HuH-7.5 (cell line): ENCODE measurements at regions not wholly inside any gene's neighbourhood (a gene's known extent, or its start where the extent isn't known, plus 50 kb on each side); places are given as distances from the start of the nearest gene placed in this dataset.

Experiments used
- DNase-seq: peaks from one replicate; pipeline ENCODE4 v3.0.0; 2011; ENCODE audit warnings: low spot score

DNA sequence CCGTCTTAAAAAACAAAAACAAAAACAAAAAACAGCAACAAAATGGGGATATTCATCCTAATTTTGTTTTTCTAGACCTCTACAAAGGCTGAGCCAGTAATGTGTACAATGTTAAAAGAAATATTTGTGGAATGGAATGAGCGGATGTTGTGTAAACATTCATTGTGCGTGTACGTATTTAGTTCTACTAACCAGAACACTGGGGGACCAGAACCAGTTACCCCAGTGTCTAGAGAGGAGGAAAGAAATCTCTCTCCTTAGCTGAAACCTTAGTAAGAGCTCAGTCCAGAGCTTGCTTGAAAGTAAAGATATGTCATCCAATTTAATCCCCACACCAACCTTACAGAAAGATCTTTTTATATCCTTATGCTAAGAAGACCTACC is 106.7 kb upstream of the CPEB4 start:
- no peak for DNase-seq

DNA sequence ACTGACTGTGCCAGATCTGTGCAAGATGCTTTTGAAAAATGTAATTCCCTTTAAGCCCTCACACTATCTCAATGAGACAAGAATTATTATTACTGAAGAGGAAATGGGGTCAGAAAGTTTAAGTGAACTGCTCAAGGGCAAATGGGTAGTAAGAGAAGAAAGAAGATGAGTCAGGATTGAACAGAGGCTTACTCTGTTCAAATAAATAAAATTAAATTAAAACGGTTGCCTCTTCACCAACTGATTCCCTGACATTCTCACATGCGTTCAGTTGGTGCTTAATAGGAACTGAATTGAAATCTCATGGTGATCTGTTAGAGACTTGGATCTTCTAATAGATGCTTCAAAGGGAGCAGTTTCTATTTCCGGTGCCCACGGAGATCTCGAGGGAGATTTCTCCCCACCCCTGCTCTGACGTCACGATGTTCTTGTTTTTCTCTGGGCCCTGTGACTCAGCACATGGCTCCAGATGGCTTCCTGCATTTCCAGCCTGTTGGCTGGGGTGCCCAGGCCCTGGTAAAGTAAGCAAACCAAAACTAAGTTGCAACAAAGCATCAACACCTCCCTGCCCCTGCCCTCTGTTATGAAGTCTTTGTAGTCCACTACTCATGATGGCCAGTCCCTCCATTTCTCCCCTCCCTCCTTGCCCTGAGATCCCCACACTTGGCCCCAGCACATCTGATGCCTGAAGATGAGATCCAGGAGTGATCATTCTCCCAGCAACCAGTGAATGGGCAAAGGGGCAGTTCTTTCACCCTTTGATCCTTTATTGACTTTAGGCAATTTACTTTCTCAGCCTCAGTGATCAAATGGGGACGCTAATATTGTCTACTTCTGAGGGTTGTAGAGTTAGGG is 106.1 kb upstream of the CPEB4 start:
- no peak for DNase-seq

DNA sequence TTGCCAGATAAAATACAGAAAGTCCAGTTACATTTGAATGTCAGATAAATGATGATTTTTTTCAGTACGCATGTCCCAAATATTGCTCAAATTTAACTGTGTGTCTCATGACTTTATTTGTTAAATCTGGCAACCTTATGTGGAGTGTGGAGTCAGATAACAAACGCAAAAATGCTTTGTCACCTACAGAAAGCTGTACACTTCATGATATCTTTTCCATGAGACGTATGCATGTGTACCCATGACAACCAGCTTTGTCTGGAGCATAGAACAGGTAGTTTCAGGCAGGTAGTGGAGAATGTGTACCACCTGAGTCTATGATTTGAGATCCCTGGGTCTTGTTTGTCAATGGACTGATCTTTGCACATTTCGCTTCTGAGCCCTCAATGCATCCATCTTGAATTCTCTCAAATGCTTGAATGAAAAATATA is 105.5 kb upstream of the CPEB4 start:
- DNase-seq, result no peak

DNA sequence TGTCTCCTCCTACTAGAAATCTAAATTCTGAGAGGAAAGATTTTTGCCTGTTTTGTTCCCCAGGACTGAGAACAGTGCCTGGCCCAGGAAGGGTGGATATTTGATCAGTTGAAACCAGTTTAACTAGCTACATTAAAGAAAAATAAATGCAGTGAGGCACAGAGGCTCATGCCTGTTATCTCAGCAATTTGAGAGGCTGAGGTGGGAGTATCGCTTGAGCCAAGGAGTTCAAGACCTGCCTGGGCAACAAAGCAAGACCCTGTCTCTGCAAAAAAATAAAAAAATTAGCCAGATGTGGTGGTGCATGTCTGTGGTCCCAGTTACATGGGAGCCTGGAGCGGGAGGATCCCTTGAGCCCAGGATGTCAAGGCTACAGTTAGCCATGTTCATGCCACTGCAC is 104.8 kb upstream of the CPEB4 start:
- no peak for DNase-seq

DNA sequence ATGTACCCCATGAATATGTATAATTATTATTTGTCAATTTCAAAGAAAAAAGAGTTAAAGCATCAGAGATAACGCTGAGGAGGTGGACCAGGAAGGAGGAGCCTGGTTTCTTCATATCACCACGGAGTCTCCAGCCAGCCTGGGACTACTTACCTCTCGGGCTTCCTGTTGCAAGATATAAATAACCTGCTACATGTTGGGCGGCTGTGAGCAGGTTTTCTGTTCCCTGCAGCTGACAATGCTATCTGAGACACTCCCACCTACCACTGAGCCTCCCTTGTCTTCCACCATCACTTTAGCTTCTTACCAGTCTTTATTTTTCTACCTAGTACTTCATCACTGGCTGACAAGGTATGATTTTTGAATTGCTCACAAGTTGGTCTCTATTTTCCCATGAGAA is 102.7 kb upstream of the CPEB4 start:
- DNase-seq, result no peak

DNA sequence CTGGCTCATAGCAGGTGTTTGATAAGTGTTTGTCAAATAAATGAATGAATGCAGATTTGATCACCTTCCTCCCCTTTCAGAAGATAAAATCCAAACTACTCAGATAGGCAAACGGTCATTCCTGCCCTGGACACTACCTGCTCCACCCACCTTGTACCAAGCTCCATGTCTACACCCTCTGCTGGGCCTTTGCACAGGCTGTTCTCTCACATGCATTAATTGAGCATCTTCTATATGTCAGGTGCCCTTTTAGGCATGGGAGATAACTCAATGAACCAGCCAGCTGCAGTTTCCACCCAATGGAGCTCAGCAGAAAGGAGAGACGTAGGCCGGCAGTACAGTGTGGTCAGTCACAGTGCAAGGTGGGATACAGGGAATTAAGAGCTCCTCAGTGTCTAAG is 102.3 kb upstream of the CPEB4 start:
- DNase-seq, result no peak

DNA sequence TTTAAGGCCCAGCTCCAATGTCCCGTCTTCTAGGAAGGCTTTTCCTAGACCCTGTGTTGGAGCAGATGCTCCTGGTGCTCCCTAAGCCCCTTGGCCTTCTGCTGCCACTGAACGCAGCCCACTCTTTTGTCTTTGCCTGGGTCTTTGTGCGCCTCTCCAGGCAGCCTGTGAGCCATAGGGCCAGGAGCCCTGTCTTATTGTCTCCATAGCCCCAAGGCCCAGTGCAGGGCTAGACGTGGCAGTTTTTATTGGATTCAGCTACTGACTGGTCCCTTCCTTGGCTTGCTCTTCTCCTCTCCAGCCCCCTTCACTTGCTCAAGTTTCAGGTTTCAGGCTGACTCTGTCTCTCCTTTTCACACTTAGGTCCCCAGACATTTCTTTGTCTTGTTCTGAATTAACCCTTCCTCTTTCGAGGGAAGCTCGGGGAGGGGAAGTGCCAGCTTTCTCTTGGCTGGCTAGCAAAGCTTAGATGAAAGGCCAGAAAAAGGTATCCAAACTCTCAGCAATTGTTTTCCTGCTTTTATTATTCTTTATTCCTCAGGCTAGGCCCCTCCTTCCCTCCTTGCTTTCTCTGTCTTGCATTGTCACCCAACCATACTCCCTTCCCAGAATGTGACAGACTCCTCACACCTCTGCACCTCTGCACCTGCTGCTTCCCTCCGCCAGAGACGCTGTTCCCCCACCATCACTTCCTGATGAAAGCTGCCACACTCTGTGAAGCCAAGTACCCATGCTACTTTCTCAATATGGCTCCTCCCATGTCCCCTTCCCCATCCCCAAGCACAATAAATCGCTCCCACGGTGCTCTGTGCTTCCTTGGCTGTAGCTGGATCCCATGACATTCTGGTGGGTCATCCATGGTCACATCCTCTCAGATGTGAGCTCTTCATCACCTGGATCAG is 101.6 kb upstream of the CPEB4 start:
- no peak for DNase-seq

DNA sequence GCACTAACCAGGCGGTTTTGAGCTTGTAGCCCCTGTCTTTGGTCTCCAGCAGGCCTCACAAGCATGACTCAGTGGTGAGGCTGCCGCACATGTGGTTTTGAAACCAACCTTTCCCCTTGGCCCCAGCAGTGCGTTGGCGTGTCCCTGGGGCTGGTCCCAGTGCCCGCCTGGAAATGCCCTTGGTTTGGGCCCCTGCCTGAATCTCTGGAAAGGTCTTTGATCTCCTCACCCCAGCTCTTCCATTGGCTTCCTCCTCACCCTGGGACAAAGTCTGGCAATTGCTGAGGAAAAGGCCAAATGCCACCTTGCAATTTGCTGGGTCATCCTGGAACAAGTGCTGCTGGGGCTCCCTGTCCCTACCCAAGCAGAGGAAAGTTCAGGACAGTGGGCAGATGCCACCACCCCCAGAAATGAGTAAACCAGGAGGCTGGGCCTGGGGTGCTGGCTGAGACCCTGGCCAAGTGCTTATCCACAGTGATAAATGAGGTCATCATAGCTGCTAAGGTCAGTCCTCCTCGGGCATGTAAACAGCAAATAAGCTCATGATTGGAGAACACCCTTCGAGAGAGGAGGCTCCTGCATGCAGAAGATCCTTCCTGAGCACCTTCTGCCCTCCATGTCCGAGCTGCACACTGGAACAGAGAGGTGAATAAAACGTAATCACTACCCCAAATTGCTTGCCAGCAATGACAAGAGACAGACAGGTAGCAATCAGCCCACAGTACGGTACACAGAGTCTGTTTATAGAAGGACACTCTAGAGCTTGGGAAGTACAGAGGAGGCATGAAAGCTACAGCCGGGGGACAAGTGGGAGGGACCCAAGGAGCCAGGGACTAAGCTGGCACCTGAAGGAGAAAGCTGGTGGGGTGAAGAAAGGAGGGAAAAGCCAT is 98.9 kb upstream of the CPEB4 start:
- no peak for DNase-seq

DNA sequence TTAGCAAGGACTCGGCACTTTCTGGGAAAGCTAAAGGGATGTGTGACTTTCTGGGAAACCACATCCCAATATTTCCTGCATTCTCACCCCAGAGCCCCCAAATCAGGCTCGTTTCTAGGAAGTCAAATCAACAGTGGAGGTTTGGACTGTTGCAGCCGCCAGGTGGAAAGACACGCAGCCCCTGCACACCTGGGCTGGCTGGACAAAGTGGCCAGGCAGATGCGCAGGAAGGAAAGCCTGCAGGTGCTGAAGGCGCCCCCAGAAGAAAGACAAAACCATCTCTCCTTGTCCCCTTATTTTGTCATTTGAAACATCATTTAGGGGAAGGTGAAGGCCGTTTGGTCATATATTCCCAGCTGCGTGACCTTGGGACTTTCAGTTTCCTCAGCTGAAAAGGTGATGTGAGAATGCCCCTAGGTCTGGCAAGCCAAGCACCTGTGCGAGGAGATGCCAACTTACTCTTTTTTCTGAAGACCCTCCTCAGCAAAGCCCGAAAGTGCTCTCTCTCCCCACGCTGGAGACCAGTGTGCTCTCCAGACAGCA is 97.9 kb upstream of the CPEB4 start:
- no peak for DNase-seq

DNA sequence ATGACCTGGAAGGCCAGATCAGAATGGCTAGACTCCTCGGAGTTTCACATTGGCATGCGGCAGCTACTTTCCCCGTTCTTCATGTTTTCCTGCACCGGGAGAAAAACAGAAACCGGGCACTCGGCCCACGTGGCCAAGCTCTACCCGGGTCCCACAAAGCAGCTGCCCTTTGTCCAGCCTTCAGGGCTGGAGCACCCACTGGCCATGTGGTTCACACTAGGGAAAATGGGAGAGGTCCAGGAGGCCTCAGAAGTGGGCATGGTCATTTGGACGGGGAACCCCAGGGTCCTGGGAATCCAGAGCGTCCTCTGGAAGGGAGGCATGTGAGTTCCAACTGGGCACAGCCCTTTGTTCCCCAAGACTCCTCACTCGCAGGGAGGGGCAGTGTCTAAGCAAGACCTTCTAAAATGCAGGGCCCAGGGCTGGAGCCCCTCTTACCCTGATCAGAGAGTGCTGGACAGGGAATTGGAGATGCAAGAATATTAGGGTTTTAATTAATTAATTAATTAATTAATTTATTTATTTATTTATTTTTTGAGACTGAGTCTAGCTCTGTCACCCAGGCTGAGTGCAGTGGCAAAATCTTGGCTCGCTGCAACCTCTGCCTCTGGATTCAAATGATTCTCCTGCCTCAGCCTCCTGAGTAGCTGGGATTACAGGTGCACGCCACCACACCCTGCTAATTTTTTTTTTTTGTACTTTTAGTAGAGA is 97.2 kb upstream of the CPEB4 start:
- DNase-seq, result no peak

DNA sequence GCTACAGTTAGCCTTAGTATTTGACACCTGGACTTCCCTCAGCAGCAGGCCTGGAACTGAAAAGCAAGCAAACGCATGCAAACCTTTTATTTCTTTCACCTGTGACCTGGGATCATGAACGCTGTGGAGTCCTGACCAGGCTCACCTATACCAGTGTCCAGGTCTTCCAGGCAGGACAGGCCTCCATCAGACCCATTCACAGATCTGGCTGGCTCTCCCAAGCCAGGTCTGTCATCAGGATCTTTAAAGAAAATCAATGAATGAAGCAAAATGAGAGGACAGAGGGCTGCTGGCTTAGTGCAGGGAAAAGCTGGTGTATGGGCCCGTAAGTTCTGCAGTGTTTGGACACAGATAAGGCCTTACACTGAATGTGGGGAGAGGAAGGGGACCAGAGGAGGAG is 96.3 kb upstream of the CPEB4 start:
- DNase-seq, result no peak

DNA sequence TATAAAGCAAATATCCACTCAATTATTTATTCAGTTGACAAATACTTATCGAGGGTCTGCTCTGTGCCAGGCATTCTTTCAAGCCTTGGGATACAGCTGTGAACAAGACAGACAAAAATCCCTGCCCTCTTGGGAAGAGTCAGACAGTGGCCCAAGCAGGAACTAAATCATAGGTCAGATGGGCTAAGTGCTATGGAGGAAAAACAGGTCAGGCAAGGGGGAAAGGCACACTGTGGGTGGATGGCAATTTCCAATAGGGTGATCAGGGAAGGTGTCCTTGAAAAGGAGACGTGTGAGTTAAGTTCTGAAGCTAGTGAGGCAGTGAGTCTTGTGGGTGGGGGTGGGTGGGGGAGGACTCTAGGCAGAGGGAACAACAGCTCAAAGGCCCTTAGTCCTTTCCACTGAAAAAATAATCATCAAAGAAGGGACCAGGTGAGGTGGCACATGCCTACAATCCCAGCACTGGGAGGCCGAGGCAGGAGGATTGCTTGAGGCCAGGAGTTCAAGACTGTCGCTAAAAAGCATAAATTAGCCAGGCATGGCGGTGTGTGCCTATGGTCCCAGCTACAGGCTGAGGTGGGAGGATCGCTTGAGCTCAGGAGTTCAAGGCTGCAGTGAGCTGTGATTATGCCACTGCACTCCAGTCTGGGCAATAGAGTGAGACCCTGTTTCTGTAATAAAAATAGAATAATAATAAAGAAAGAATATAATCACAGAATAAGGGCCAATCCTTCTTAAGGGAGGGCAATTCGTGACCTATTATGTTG is 95.2 kb upstream of the CPEB4 start:
- no peak for DNase-seq

DNA sequence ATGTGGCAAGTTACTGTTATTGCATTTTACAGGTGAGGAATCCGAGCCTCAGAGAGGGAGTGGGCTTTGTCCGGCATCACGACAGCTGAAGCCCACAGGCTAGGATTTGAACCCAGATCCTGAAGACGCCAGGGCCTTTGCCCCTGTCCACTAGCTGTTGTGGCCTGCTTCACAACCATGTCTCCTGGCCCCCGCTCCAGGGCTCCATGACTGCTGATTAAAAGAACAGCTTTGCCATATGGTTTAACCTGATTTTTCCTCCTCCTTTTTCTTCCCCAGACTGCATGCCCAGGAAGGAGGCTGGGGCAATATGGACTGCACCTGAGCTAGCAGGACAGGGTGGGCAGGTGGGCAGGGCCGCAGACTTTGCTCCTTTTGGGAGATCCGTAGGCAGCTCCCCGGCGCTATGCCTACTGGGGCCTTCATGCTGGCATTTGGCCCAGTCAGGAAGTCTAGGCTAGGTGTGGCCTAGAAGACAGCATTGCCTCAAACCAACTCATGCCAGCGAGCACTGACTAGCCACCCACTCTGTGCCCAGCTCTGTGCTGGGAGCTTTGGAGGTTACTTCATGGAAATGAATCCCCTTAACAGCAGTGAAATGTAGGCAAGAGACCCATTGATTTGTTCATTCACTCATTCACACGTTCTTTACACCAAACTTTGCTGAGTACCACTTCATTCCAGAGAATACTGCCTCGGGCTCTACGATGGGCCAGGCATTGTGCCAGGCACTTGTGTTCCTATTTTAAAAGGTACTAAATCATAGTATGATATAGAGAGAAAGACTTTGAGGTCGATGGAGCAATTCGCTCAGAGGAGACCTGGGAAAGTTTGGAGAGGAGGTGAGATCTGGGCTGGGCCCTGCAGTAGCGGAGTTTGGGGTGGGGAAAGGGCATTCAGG is 94.3 kb upstream of the CPEB4 start:
- no peak for DNase-seq

DNA sequence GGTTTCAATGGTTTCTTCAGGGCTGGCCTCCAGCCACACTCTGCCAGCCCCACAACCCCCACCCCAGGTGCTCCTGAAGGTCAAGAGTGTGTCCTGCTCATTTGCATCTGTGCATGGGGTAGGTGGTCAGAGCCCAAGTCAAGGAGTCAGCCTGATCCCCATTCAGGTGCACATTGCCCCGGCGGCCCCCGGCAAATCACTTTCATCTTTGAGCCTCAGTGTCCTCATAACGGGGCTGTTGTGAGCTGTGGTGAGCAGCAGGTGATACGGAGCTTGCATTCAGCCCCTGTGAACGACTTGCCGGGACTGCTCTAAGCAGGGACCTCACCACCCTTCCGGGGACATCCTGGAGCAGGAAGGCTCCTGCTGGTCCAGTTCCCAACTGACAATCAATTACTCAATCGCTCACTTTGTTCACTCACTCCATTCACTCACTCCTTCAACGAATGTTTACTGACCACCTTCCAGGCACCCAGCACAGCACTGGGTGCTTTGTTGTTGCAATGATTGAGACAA is 93.2 kb upstream of the CPEB4 start:
- DNase-seq, result no peak

DNA sequence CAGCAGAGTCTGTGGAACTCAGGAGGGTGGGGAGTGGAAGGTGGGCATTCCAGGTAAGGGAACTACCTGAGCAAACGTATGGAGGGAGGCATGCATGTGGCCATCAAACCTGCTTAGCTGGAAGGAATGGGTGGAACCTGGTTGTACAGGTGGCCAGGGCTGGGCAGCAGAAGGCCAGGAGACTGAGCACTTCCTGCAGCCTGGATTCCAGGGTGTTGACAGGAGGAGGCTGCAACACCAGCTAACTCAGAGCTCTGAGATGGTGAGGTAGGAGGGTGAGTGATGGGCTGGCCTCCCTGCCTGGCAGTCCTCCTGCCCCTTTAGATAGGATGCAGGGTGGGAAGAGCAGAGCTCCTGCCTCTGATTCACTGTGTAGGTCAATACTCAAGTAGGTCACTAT is 92.5 kb upstream of the CPEB4 start:
- no peak for DNase-seq

DNA sequence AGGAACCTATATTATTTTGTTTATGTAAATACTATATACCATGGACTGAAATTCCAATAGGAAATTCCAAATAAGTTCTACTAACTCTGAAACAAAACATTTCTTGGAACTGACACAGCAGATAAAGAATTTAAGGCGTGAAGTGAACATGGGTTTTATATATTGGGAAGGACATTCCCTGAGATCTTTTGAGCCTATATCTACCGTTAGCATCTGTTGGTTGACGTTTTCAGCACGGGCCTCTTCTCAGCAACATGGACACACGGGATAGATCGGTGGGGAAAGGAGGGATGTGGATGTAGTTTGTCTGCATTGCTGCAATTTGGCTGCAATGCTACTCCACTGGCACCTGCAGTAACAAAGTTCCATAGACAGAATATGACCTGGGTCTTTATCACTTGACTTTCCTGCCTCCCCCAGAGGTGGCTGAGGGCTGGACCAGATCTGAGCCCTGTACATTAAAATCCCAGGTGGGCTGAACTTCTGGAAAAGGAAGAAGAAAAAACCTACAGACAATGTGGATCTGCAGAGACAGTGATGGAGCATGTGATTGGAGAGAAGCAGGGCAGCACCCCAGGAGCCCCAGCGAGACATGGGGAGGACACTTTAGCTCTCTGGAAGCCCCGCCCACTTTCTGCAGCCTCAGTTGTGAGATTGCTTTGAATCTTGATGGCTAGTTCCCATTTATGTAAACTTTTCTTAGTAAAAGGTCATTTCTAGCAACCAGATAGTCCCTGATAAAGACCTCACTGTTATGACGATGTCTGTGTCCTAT is 91.2 kb upstream of the CPEB4 start:
- DNase-seq, result no peak

DNA sequence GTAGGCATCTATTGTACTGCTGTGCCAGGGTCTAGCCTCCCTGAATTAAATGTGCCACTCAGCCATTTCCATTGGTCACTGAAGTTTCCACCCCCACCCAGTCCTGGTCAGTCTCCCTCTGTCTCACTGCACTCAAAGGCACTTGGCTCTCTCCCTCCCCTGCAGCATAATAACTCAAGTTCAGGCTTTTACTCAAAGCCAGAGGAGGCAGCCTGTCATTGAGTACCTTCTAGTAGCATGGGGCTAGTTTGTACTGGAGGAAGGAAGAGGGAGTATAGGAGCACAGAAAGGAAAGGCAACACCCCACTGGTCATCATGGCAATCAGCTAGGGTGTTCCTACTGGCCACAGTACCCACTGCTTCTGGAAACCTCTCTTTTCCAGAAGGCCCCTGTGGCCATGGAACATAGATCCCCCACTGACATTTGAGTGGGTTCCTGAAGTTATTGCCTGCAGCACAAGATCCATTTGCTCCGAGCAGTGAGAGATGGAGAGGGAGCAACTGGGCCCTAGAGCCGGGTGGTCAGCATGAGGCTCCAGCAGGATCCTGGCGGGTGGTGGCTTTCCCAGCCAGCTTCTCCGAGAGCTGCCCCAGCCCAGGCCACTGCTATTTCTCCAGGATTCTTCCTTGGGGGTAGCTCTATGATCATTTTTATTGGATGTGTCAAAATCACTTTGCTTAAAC is 89.9 kb upstream of the CPEB4 start:
- no peak for DNase-seq

DNA sequence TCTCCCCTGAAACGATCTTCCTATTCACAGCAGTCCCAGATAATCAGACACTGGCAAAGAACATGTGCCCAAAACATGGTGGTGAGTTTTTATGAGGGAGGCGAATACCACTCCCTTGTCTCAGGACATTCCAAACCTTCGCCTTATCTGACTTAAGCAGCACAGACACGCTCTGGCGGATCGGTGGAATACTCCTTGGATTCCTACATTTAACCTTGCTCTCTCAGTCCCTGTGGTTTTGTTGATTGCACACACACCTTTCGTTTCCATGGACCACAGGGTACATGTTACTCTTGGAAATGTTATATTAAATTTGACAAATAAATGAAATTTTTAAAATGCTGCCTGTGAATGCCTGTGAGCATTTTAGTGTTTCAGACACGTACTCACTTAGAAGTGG is 87.8 kb upstream of the CPEB4 start:
- DNase-seq, result no peak
